HG03460 (cell line): ENCODE measurements at regions not wholly inside any gene's neighbourhood (a gene's known extent, or its start where the extent isn't known, plus 50 kb on each side); places are given as distances from the start of the nearest gene placed in this dataset.
A peak's percentile ranks its signal among the peaks of the same experiment; 100 is the strongest.

Experiments used
- ATAC-seq: cut with Tn5 transposase; IDR thresholded peaks from one replicate; pipeline ENCODE4 v1.9.1; 2021; ENCODE audit not compliant: unreplicated experiment

- no peak for ATAC-seq
These were observed 209.0 kb downstream of the URI1 start for GRCh38 chr19:30151081-30151480.

- no peak for ATAC-seq
These were observed 210.7 kb downstream of the URI1 start for GRCh38 chr19:30152510-30153291.

- peak; percentile 83 for ATAC-seq
These were observed 211.5 kb downstream of the URI1 start for GRCh38 chr19:30153326-30154210.

GRCh38 chr19:30154410-30154809, 212.4 kb downstream of the URI1 start:
- no peak for ATAC-seq

GRCh38 chr19:30155381-30156200, 213.6 kb downstream of the URI1 start:
- ATAC-seq: no peak

GRCh38 chr19:30156646-30157045, 214.6 kb downstream of the URI1 start:
- no peak for ATAC-seq

- ATAC-seq: no peak
These were observed 213.9 kb upstream of the ZNF536 start for GRCh38 chr19:30158067-30158892.

- no peak for ATAC-seq
These were observed 213.3 kb upstream of the ZNF536 start for GRCh38 chr19:30158893-30159245.

- no peak for ATAC-seq
These were observed 212.5 kb upstream of the ZNF536 start for GRCh38 chr19:30159636-30160035.

GRCh38 chr19:30160426-30160825, 211.8 kb upstream of the ZNF536 start:
- no peak for ATAC-seq

- ATAC-seq: no peak
These were observed 211.0 kb upstream of the ZNF536 start for GRCh38 chr19:30161021-30161655.

- ATAC-seq: no peak
These were observed 210.4 kb upstream of the ZNF536 start for GRCh38 chr19:30161770-30162169.

GRCh38 chr19:30162718-30163117, 209.5 kb upstream of the ZNF536 start:
- ATAC-seq: no peak

- no peak for ATAC-seq
These were observed 208.5 kb upstream of the ZNF536 start for GRCh38 chr19:30163663-30164062.

GRCh38 chr19:30165228-30165813, 206.9 kb upstream of the ZNF536 start:
- no peak for ATAC-seq

GRCh38 chr19:30167206-30167868, 204.8 kb upstream of the ZNF536 start:
- ATAC-seq: no peak

- ATAC-seq: no peak
These were observed 204.1 kb upstream of the ZNF536 start for GRCh38 chr19:30167976-30168635.

GRCh38 chr19:30168760-30169159, 203.4 kb upstream of the ZNF536 start:
- ATAC-seq: no peak
